H1 (cell line): ENCODE measurements at regions not wholly inside any gene's neighbourhood (a gene's known extent, or its start where the extent isn't known, plus 50 kb on each side); places are given as distances from the start of the nearest gene placed in this dataset.

ENCODE experiments used
- CTCF ChIA-PET: fragments of 300-600 bp; sonication (Branson Sonifier 250); formaldehyde crosslinking; loops from one replicate; lab custom pipeline; 2021; ENCODE audit not compliant: partially characterized antibody; lab: Charles Lee
- POLR2A ChIA-PET: fragments of 300-600 bp; sonication (Branson Sonifier 250); formaldehyde crosslinking; loops from one replicate; lab custom pipeline; 2021; ENCODE audit warnings: inconsistent platforms; ENCODE audit not compliant: partially characterized antibody; lab: Charles Lee
- DNase-seq, 2 experiments: peaks; one replicate each; pipeline versions ENCODE4 v3.0.0 to v3.0.0-alpha.2; 2010 to 2022; ENCODE audit warnings: low spot score in 2 of 2, low read depth in 1 of 2, mixed read lengths in 1 of 2
- FAIRE-seq: peaks from 2 replicates; lab custom pipeline; 2011; peaks lifted over from hg19 to GRCh38; lab: Jason Lieb, UNC
- H2AFZ ChIP-seq: 2 replicates; pipeline ENCODE4 v1.8.1; 2012; ENCODE audit warnings: low read length, inconsistent platforms
- H2AK5ac ChIP-seq: 2 replicates; pipeline ENCODE4 v1.6.1; 2013; ENCODE audit warnings: low read depth, low read length
- H2BK120ac ChIP-seq: replicated peaks from 2 replicates; pipeline ENCODE3; 2013; ENCODE audit warnings: low read depth, low read length, inconsistent platforms
- H2BK12ac ChIP-seq: 2 replicates; pipeline ENCODE4 v1.6.1; 2013; ENCODE audit warnings: low read depth, low read length
- H2BK15ac ChIP-seq: 2 replicates; pipeline ENCODE4 v1.6.1; 2013; ENCODE audit warnings: low read length
- H2BK20ac ChIP-seq: 2 replicates; pipeline ENCODE4 v1.6.1; 2013; ENCODE audit warnings: low read length
- H2BK5ac ChIP-seq: 2 replicates; pipeline ENCODE4 v1.6.1; 2013; ENCODE audit warnings: low read depth, low read length
- H3K14ac ChIP-seq: 2 replicates; pipeline ENCODE4 v1.6.1; 2013; ENCODE audit warnings: inconsistent platforms; ENCODE audit not compliant: insufficient read length
- H3K18ac ChIP-seq: 2 replicates; pipeline ENCODE4 v1.6.1; 2013; ENCODE audit warnings: low read length; ENCODE audit errors: extremely low read depth
- H3K23ac ChIP-seq: 2 replicates; pipeline ENCODE4 v1.6.1; 2013; ENCODE audit warnings: inconsistent platforms; ENCODE audit not compliant: insufficient read length
- H3K23me2 ChIP-seq: 2 replicates; pipeline ENCODE4 v1.6.1; 2013; ENCODE audit warnings: low read depth, low read length
- H3K27ac ChIP-seq: 2 replicates; pipeline ENCODE4 v1.6.1; 2011; ENCODE audit warnings: low read depth, low read length, inconsistent platforms
- H3K27me3 ChIP-seq, 4 experiments: replicated peaks in 1 of 4; 1 replicate in 1 of 4; 2 replicates in 3 of 4; pipeline versions ENCODE4 v1.6.1 to v1.8.1; 2011 to 2013; ENCODE audit warnings: low read length in 3 of 4, mild to moderate bottlenecking in 3 of 4, inconsistent platforms in 2 of 4, mixed read lengths in 2 of 4, moderate library complexity in 1 of 4; ENCODE audit not compliant: control insufficient read depth in 3 of 4, insufficient read depth in 3 of 4; ENCODE audit errors: extremely low read depth in 1 of 4
- H3K36me3 ChIP-seq, 4 experiments: 2 replicates each; pipeline versions ENCODE4 v1.6.1 to v1.8.1; 2011 to 2013; ENCODE audit warnings: mild to moderate bottlenecking in 4 of 4, low read length in 3 of 4, moderate library complexity in 2 of 4, control low read depth in 1 of 4, inconsistent platforms in 1 of 4; ENCODE audit not compliant: insufficient read depth in 4 of 4, control insufficient read depth in 2 of 4
- H3K4ac ChIP-seq: replicated peaks from 2 replicates; pipeline ENCODE3; 2013; ENCODE audit warnings: low read length, low read depth, mixed read lengths, inconsistent platforms; ENCODE audit not compliant: insufficient read length
- H3K4me1 ChIP-seq, 4 experiments: replicated peaks in 1 of 4; 1 replicate in 1 of 4; 2 replicates in 3 of 4; pipeline versions ENCODE4 v1.6.1 to v1.8.1; 2011 to 2013; ENCODE audit warnings: low read length in 3 of 4, inconsistent platforms in 2 of 4, mixed read lengths in 1 of 4; ENCODE audit not compliant: insufficient read depth in 4 of 4, control insufficient read depth in 3 of 4
- H3K4me2 ChIP-seq, 2 experiments: 2 replicates each; pipeline versions ENCODE4 v1.6.1 to v1.8.1; 2011 to 2013; ENCODE audit warnings: low read depth in 2 of 2, low read length in 2 of 2, control low read depth in 1 of 2, inconsistent platforms in 1 of 2, mild to moderate bottlenecking in 1 of 2; ENCODE audit not compliant: insufficient read depth in 1 of 2
- H3K4me3 ChIP-seq, 4 experiments: fragments of 200-600, 300-600 bp in 1 of 4; sonication (generic), shearing (Covaris generic), sonication (Bioruptor Twin) in 1 of 4; 2 replicates each; pipeline versions ENCODE4 v1.5.1 to v1.8.1; 2011 to 2016; ENCODE audit warnings: low read length in 4 of 4, low read depth in 3 of 4, control low read depth in 2 of 4, inconsistent platforms in 2 of 4, mild to moderate bottlenecking in 2 of 4, mixed read lengths in 1 of 4, moderate library complexity in 1 of 4; ENCODE audit not compliant: insufficient read depth in 2 of 4; ENCODE audit errors: extremely low read depth in 1 of 4
- H3K56ac ChIP-seq: replicated peaks from 2 replicates; pipeline ENCODE3; 2013; ENCODE audit warnings: low read depth, mild to moderate bottlenecking, mixed read lengths, low read length, inconsistent platforms; ENCODE audit not compliant: insufficient read length
- H3K79me1 ChIP-seq: 2 replicates; pipeline ENCODE4 v1.6.1; 2013; ENCODE audit warnings: low read depth, low read length, control low read depth
- H3K79me2 ChIP-seq, 2 experiments: 2 replicates each; pipeline versions ENCODE4 v1.6.1 to v1.8.1; 2012 to 2013; ENCODE audit warnings: low read length in 2 of 2, mild to moderate bottlenecking in 2 of 2, inconsistent platforms in 1 of 2; ENCODE audit not compliant: insufficient read depth in 2 of 2, control insufficient read depth in 1 of 2
- H3K9ac ChIP-seq, 4 experiments: replicated peaks in 1 of 4; 1 replicate in 1 of 4; 2 replicates in 3 of 4; pipeline versions ENCODE4 v1.6.1 to v1.8.1; 2011 to 2013; ENCODE audit warnings: low read depth in 3 of 4, low read length in 3 of 4, control low read depth in 2 of 4, mild to moderate bottlenecking in 2 of 4, moderate library complexity in 2 of 4, inconsistent platforms in 1 of 4; ENCODE audit errors: extremely low read depth in 1 of 4
- H3K9me3 ChIP-seq, 2 experiments: 2 replicates each; pipeline versions ENCODE4 v1.6.1 to v1.8.1; 2012 to 2013; ENCODE audit warnings: mild to moderate bottlenecking in 2 of 2, moderate library complexity in 2 of 2, control low read depth in 1 of 2, inconsistent platforms in 1 of 2, low read depth in 1 of 2, low read length in 1 of 2, mixed read lengths in 1 of 2; ENCODE audit not compliant: insufficient read depth in 2 of 2
- H4K20me1 ChIP-seq, 2 experiments: replicated peaks in 1 of 2; 2 replicates each; pipeline versions ENCODE3 to v1.8.1; 2011 to 2013; ENCODE audit warnings: inconsistent platforms in 2 of 2, low read length in 2 of 2, mild to moderate bottlenecking in 1 of 2; ENCODE audit not compliant: insufficient read depth in 2 of 2, control insufficient read depth in 1 of 2
- H4K5ac ChIP-seq: 2 replicates; pipeline ENCODE4 v1.6.1; 2013; ENCODE audit warnings: low read length, low read depth, mixed read lengths, inconsistent platforms; ENCODE audit not compliant: insufficient read length
- H4K8ac ChIP-seq: 2 replicates; pipeline ENCODE4 v1.8.0; 2013; ENCODE audit warnings: mild to moderate bottlenecking, moderate library complexity, low read length, inconsistent platforms; ENCODE audit not compliant: insufficient read depth; ENCODE audit errors: extremely low read depth
- H4K91ac ChIP-seq: replicated peaks from 2 replicates; pipeline ENCODE3; 2013; ENCODE audit warnings: low read length, mixed read lengths, inconsistent platforms; ENCODE audit not compliant: insufficient read length
- ASH2L ChIP-seq: fragments of 200-600, 300-600 bp; sonication (generic); IDR thresholded peaks from one replicate; pipeline ENCODE4 v1.7.1; 2017; ENCODE audit warnings: low read length
- CBX5 ChIP-seq: fragments of 300-800, 300-1000 bp; sonication (generic); IDR thresholded peaks from 2 replicates; pipeline ENCODE4 v1.7.1; 2016; ENCODE audit warnings: antibody characterized with exemption, low read length, low read depth
- CBX8 ChIP-seq: fragments of 300-800, 300-1000 bp; sonication (generic); IDR thresholded peaks from 2 replicates; pipeline ENCODE4 v1.7.1; 2016; ENCODE audit warnings: low read depth, low read length, borderline replicate concordance
- E2F6 ChIP-seq: IDR thresholded peaks from 2 replicates; pipeline ENCODE4 v1.6.1; 2012; ENCODE audit warnings: inconsistent platforms
- JUN ChIP-seq: IDR thresholded peaks from 2 replicates; pipeline ENCODE4 v1.6.1; 2011; ENCODE audit warnings: low read depth, mild to moderate bottlenecking, improper control_type of control experiment, low read length
- KDM1A ChIP-seq: fragments of 200-600, 300-600 bp; sonication (generic); IDR thresholded peaks from 2 replicates; pipeline ENCODE4 v1.7.1; 2016; ENCODE audit warnings: mild to moderate bottlenecking, low read length, borderline replicate concordance
- KDM5A ChIP-seq: fragments of 200-600 bp; IDR thresholded peaks from 2 replicates; pipeline ENCODE4 v1.7.1; 2012; ENCODE audit warnings: mild to moderate bottlenecking, low read length, inconsistent platforms, mixed read lengths
- NANOG ChIP-seq: IDR thresholded peaks from 2 replicates; pipeline ENCODE4 v1.6.1; 2011; ENCODE audit warnings: low read length, low read depth, mild to moderate bottlenecking, inconsistent platforms; ENCODE audit not compliant: insufficient read depth, poor library complexity, severe bottlenecking
- POLR2A ChIP-seq, 2 experiments: IDR thresholded peaks; 1 replicate in 1 of 2; 2 replicates in 1 of 2; pipeline ENCODE4 v1.6.1; 2011; ENCODE audit warnings: low read depth in 2 of 2, low read length in 2 of 2, mild to moderate bottlenecking in 2 of 2; ENCODE audit errors: control extremely low read depth in 1 of 2
- POLR2AphosphoS5 ChIP-seq: IDR thresholded peaks from 2 replicates; pipeline ENCODE4 v1.6.1; 2011; ENCODE audit warnings: low read depth, low read length
- POU5F1 ChIP-seq: IDR thresholded peaks from 2 replicates; pipeline ENCODE4 v1.6.1; 2011; ENCODE audit warnings: low read depth, mild to moderate bottlenecking, low read length, moderate library complexity
- RBBP5 ChIP-seq: IDR thresholded peaks from 2 replicates; pipeline ENCODE4 v1.7.1; 2012; ENCODE audit warnings: low read depth, mild to moderate bottlenecking, inconsistent platforms, low read length, moderate library complexity, borderline replicate concordance
- RXRA ChIP-seq: IDR thresholded peaks from 2 replicates; pipeline ENCODE4 v1.6.1; 2011; ENCODE audit warnings: low read depth, mild to moderate bottlenecking, low read length, moderate library complexity; ENCODE audit not compliant: insufficient read depth
- SIX5 ChIP-seq: IDR thresholded peaks from 2 replicates; pipeline ENCODE4 v1.6.1; 2011; ENCODE audit warnings: mild to moderate bottlenecking, low read depth, low read length
- SUZ12 ChIP-seq: fragments of 200-600 bp; sonication (generic); IDR thresholded peaks from 2 replicates; pipeline ENCODE4 v1.6.1; 2012; ENCODE audit warnings: mild to moderate bottlenecking, inconsistent platforms, low read length, moderate library complexity, mixed read lengths
- TBP ChIP-seq: IDR thresholded peaks from 2 replicates; pipeline ENCODE4 v1.6.1; 2011; ENCODE audit warnings: low read depth, low read length, improper control_type of control experiment
- WGBS, 2 experiments: shearing (Covaris generic) in 1 of 2; methylation state at CpG; one replicate each; pipeline versions ENCODE4 v1.1.6 to v1.1.7; 2013 to 2015; ENCODE audit warnings: low lambda C conversion rate in 2 of 2, mixed read lengths in 2 of 2, inconsistent platforms in 1 of 2, low coverage in 1 of 2, missing lambda C conversion rate in 1 of 2; ENCODE audit not compliant: insufficient replicate concordance in 2 of 2, insufficient coverage in 1 of 2, insufficient read length in 1 of 2; ENCODE audit errors: extremely low coverage in 1 of 2, missing lambda C conversion rate in 1 of 2; 5-methylcytosine and 5-hydroxymethylcytosine counted together

- no peak overlapping the region for H2BK12ac ChIP-seq
- H3K27ac ChIP-seq: no peak overlapping the region
- H3K79me2 ChIP-seq: no peaks in the 10 kb centered on the region
- no peak overlapping the region for H3K56ac ChIP-seq
- DNase-seq (no peak), FAIRE-seq (no peak)
- H3K14ac ChIP-seq: no peak overlapping the region
- CTCF ChIA-PET: no interaction called here
- no peak overlapping the region for H2AK5ac ChIP-seq
- H2BK5ac ChIP-seq: no peak overlapping the region
- H3K23me2 ChIP-seq: no peaks in the 10 kb centered on the region
- no peaks in the 10 kb centered on the region for H3K4me1 ChIP-seq
- no peak overlapping the region for H3K23ac ChIP-seq
- H3K4me3 ChIP-seq: no peak overlapping the region
- no peak overlapping the region for H3K9ac ChIP-seq
- no peaks in the 10 kb centered on the region for H4K20me1 ChIP-seq
- H3K18ac ChIP-seq: no peak overlapping the region
- H3K4me2 ChIP-seq: no peak overlapping the region
- H4K5ac ChIP-seq: no peak overlapping the region
- H3K4ac ChIP-seq: no peak overlapping the region
- H2BK120ac ChIP-seq: no peak overlapping the region
- H3K27me3 ChIP-seq: no peaks in the 10 kb centered on the region
- no peak overlapping the region for H4K91ac ChIP-seq
- no peaks in the 10 kb centered on the region for H3K36me3 ChIP-seq
- POLR2A ChIA-PET: no interaction called here
- H3K9me3 ChIP-seq: no peaks in the 10 kb centered on the region
- H2BK20ac ChIP-seq: no peak overlapping the region
- no peak overlapping the region for H2BK15ac ChIP-seq
- WGBS, 2 experiments: 92% methylated on average over 2 of the region's 2 CpGs; no CpG with 5 or more reads in 1 of the 2 experiments
- H4K8ac ChIP-seq: no peak overlapping the region
- no peak overlapping the region for H2AFZ ChIP-seq
- no peaks in the 10 kb centered on the region for H3K79me1 ChIP-seq
- no peak for TF ChIP-seq RBBP5
- no peak for TF ChIP-seq CBX5
- TF ChIP-seq E2F6: no peak
- no peak for TF ChIP-seq CBX8
- no peak for TF ChIP-seq POLR2AphosphoS5
- TF ChIP-seq RXRA: no peak
- no peak for TF ChIP-seq KDM5A
- TF ChIP-seq POLR2A (IDR thresholded peaks at IDR 0.05; ENCODE audit: control extremely low read depth in 1 of 2, low read depth in 2 of 2, low read length in 2 of 2): no peak
- TF ChIP-seq NANOG: no peak
- TF ChIP-seq KDM1A: no peak
- no peak for TF ChIP-seq POU5F1
- TF ChIP-seq JUN: no peak
- TF ChIP-seq SUZ12: no peak
- TF ChIP-seq ASH2L: no peak
- TF ChIP-seq SIX5: no peak
- TF ChIP-seq TBP: no peak
These were observed 403.8 kb upstream of the MGAT4C start for GRCh38 chr12:86659985-86660384.
